ENCODE measurements at regions not wholly inside any gene's neighbourhood (a gene's known extent, or its start where the extent isn't known, plus 50 kb on each side); places are given as distances from the start of the nearest gene placed in this dataset.

DNA sequence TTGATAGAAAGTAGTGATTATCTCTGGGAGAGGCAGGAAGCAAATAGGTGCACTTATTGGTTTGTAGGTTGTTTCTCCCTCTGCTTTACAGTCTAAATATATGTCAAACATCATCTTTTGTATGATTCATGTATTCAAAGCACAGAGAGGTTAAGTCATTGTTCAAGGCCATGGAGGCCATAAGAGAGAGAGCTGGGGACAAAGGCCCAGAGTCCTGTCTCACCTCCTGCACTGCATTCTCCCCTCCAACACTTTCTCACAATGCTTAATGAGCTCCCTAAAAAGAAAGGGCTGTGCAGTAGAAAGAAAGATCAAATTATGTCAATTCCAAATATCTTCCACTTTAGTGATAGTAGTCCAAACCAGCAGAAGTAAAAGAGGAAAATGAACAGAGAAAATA, 180.4 kb upstream of the DIO3 start:
- Histone ChIP-seq H3K27ac (ENCODE audit: low read depth, low read length) (no peak overlapping the region), H3K4me3 (ENCODE audit: low read length) (no peak overlapping the region), H3K27me3 (ENCODE audit: insufficient read depth, low read length) (no peaks in the 10 kb centered on the region), H3K9me3 (ENCODE audit: insufficient read depth, low read depth, low read length) (peaks cover 15% of the 10 kb centered on the region), H3K9ac (ENCODE audit: low read depth, low read length) (no peak overlapping the region), H3K36me3 (ENCODE audit: insufficient read depth, low read length) (no peaks in the 10 kb centered on the region), H3K4me1 (ENCODE audit: insufficient read depth, low read length) (no peaks in the 10 kb centered on the region)

DNA sequence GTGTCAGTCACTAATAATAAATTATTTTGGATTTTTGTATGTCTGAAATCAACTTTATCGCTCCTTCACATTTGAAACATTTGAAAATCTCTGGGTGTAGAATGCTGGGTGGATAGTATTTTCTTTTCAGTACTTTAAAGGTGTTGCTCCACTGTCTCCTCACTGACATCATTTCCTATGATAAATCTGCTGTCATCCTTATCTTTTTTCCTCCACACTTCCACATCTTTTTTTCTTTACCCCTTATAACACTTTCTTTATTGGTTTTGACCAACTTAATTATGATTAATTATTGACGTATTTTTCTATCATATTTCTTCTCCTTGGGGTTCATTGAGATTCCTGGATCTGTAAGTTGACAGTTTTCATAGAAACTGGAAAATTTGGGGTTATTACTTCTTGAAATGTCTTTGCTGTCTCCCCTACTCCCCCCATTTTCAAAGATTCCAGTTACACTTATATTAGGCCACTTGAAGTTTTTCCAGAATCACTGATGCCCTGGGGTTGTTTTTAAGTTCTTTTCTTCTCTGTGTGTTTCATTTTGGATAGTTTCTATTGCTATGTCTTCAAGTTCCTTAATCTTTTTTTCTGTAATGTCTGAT, 177.5 kb upstream of the DIO3 start:
- Histone ChIP-seq H3K4me1 (ENCODE audit: insufficient read depth, low read length) (no peaks in the 10 kb centered on the region), H3K27me3 (ENCODE audit: insufficient read depth, low read length) (no peaks in the 10 kb centered on the region), H3K27ac (ENCODE audit: low read depth, low read length) (no peak overlapping the region), H3K9me3 (ENCODE audit: insufficient read depth, low read depth, low read length) (peaks cover 15% of the 10 kb centered on the region), H3K9ac (ENCODE audit: low read depth, low read length) (no peak overlapping the region), H3K36me3 (ENCODE audit: insufficient read depth, low read length) (no peaks in the 10 kb centered on the region), H3K4me3 (ENCODE audit: low read length) (no peak overlapping the region)
- WGBS = no CpG with 5 or more reads among the region's 2 CpGs

DNA sequence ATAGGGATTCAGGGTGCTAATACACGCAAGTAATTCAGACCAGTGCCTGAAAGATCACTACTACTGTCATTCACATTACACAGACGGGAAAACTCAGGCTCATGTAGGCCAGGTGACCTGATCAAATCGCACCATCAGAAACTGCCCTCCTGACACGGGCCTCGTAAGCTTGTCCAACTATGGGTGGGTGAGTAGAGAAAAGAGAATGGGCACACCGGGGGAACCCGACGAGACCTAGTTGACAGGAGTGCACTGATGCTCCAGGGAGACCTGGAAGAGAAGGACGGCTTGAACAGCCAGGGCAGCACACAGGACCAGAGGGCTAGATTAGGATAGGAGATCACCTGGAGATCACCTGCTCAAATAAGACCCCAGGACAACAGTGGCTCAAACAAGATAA, 166.9 kb upstream of the DIO3 start:
- Histone ChIP-seq H3K36me3 (ENCODE audit: insufficient read depth, low read length) (no peaks in the 10 kb centered on the region), H3K4me1 (ENCODE audit: insufficient read depth, low read length) (no peaks in the 10 kb centered on the region), H3K27me3 (ENCODE audit: insufficient read depth, low read length) (no peaks in the 10 kb centered on the region), H3K4me3 (ENCODE audit: low read length) (no peak overlapping the region), H3K9me3 (ENCODE audit: insufficient read depth, low read depth, low read length) (no peaks in the 10 kb centered on the region), H3K9ac (ENCODE audit: low read depth, low read length) (no peak overlapping the region), H3K27ac (ENCODE audit: low read depth, low read length) (no peak overlapping the region)
- 96% methylated on average over 9 of the region's 9 CpGs for WGBS

DNA sequence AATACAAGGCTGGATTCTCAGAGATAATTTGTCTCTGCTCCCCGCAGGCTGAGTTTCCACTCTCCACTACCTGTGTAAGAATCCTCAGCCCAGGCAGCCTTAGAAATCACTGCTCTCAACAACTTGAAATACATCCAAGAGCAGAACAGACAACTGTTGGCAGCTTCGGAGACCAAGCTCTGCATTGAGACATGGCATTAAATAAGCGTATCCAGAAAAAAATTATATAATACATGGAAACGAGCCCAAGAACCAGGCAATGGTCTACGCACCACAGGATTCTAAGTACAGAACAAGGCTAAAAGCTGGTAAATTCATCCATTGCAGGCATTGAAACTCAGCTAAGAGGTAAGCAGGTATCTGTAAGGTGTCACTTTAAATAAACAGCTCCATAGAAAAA, 165.5 kb upstream of the DIO3 start:
- Histone ChIP-seq H3K9me3 (ENCODE audit: insufficient read depth, low read depth, low read length) (no peaks in the 10 kb centered on the region), H3K36me3 (ENCODE audit: insufficient read depth, low read length) (no peaks in the 10 kb centered on the region), H3K27me3 (ENCODE audit: insufficient read depth, low read length) (no peaks in the 10 kb centered on the region), H3K27ac (ENCODE audit: low read depth, low read length) (no peak overlapping the region), H3K4me3 (ENCODE audit: low read length) (no peak overlapping the region), H3K9ac (ENCODE audit: low read depth, low read length) (no peak overlapping the region), H3K4me1 (ENCODE audit: insufficient read depth, low read length) (0 out of 2 replicates have a peak, but pooled peaks cover 4% of the 10 kb centered on the region)
- WGBS = 97% methylated on average over 5 of the region's 5 CpGs

DNA sequence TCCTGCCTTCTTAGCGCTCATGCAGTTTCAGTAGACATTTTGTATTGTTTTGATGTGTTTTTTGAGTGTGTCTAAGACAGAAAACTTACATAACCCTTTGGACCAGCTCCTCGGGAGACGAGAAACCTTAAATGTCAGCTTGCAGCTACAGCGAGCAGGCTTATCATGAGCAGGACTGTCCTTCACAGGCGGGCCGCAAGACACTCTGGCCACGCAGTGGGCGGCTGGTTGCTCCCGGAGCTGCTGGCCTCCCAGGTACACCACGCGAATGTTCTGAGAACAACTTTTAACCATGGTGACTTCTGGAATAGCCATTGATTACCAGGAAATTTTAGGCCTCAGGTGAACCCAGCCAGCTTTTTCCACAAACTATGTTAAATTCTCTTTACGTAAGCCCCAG, 164.1 kb upstream of the DIO3 start:
- Histone ChIP-seq H3K27me3 (ENCODE audit: insufficient read depth, low read length) (no peaks in the 10 kb centered on the region), H3K9ac (ENCODE audit: low read depth, low read length) (no peak overlapping the region), H3K9me3 (ENCODE audit: insufficient read depth, low read depth, low read length) (no peaks in the 10 kb centered on the region), H3K27ac (ENCODE audit: low read depth, low read length) (no peak overlapping the region), H3K4me3 (ENCODE audit: low read length) (no peak overlapping the region), H3K36me3 (ENCODE audit: insufficient read depth, low read length) (no peaks in the 10 kb centered on the region), H3K4me1 (ENCODE audit: insufficient read depth, low read length) (0 out of 2 replicates have a peak, but pooled peaks cover 7% of the 10 kb centered on the region)
- 94% methylated on average over 12 of the region's 12 CpGs for WGBS

DNA sequence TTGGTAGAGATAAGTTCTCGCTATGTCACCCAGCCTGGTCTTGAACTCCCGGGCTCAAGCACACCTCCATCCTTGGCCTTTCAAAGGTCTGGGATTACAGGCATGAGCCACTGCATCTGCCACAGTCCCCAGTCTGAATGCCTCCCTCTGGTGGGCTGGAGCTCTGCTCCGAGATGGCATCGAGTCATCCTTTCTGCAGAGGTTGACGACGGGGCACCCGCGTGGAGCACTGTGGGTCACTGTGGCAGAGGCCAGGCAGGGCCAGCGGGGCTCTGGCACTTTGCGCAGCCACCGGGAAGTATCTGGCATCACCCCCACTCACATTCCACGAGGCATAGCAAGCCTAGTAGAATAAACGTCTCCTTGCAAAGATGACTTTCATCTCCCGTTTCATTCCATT, 163.3 kb upstream of the DIO3 start:
- Histone ChIP-seq H3K27me3 (ENCODE audit: insufficient read depth, low read length) (no peaks in the 10 kb centered on the region), H3K9me3 (ENCODE audit: insufficient read depth, low read depth, low read length) (no peaks in the 10 kb centered on the region), H3K4me1 (ENCODE audit: insufficient read depth, low read length) (0 out of 2 replicates have a peak, but pooled peaks cover 7% of the 10 kb centered on the region), H3K27ac (ENCODE audit: low read depth, low read length) (no peak overlapping the region), H3K36me3 (ENCODE audit: insufficient read depth, low read length) (no peaks in the 10 kb centered on the region), H3K4me3 (ENCODE audit: low read length) (no peak overlapping the region), H3K9ac (ENCODE audit: low read depth, low read length) (no peak overlapping the region)
- 88% methylated on average over 14 of the region's 14 CpGs for WGBS

DNA sequence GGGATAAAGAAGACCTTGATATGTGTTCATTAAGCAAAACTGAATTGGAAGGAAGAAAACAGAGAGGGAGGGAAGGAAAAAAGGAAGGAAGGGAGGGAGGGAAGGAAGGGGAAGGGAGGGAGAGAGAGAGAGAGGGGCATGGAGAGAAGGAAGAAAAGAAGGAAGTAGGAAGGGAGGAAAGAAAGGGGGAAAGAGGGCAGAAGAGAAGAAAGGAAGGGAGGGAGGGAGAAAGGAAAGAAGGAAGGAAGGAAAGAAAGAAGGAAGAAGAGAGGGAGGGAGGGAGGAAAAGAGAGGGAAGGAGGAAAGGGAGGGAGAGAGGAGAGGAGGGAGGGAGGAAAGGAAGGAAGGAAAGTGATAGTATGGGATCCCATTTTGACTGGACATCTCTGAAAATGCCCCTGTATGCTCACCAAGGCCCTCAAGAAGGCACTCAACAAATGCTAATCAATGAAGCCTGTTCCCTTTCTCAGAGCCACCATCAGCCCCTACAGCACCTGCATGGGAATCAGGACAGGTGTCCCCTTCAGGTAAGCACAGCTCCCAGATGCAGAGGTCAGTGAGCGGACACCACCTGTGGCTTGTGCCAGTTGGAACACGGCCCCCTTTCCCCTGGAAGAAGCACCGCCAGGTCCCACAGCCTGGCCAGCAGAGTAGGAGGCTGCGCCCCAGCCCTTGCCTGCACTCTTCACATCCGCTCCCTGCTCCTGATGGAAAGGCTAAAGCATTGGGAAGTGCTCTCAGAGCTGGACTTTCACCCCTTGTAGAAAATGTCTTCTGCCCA, 161.4 kb upstream of the DIO3 start:
- Histone ChIP-seq H3K4me3 (ENCODE audit: low read length) (no peak overlapping the region), H3K9ac (ENCODE audit: low read depth, low read length) (no peak overlapping the region), H3K9me3 (ENCODE audit: insufficient read depth, low read depth, low read length) (no peaks in the 10 kb centered on the region), H3K27ac (ENCODE audit: low read depth, low read length) (no peak overlapping the region), H3K27me3 (ENCODE audit: insufficient read depth, low read length) (no peaks in the 10 kb centered on the region), H3K36me3 (ENCODE audit: insufficient read depth, low read length) (no peaks in the 10 kb centered on the region), H3K4me1 (ENCODE audit: insufficient read depth, low read length) (0 out of 2 replicates have a peak, but pooled peaks cover 7% of the 10 kb centered on the region)
- WGBS = 95% methylated on average over 5 of the region's 5 CpGs

DNA sequence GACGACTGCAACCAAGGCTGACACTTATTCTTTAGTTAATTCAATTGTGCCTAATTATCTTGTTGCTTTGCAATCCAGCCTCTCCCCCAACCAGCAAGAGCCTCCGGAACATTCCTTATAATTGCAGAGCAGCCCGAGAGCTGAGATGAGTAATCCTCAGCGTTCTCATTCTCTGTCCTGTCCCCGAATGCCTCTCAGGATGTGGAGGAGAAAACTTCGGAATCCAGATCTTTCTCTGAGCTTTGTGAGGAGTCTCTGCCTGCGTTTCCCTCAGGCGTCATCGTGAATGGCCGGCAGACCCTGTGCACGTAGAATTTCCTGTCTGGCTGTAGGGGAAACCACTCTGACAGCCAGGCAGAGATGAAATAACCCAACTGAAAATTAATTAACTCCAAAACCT, 160.5 kb upstream of the DIO3 start:
- Histone ChIP-seq H3K27ac (ENCODE audit: low read depth, low read length) (no peak overlapping the region), H3K4me1 (ENCODE audit: insufficient read depth, low read length) (0 out of 2 replicates have a peak, but pooled peaks cover 7% of the 10 kb centered on the region), H3K9me3 (ENCODE audit: insufficient read depth, low read depth, low read length) (no peaks in the 10 kb centered on the region), H3K9ac (ENCODE audit: low read depth, low read length) (no peak overlapping the region), H3K27me3 (ENCODE audit: insufficient read depth, low read length) (no peaks in the 10 kb centered on the region), H3K4me3 (ENCODE audit: low read length) (no peak overlapping the region), H3K36me3 (ENCODE audit: insufficient read depth, low read length) (no peaks in the 10 kb centered on the region)
- 68% methylated on average over 11 of the region's 11 CpGs for WGBS

DNA sequence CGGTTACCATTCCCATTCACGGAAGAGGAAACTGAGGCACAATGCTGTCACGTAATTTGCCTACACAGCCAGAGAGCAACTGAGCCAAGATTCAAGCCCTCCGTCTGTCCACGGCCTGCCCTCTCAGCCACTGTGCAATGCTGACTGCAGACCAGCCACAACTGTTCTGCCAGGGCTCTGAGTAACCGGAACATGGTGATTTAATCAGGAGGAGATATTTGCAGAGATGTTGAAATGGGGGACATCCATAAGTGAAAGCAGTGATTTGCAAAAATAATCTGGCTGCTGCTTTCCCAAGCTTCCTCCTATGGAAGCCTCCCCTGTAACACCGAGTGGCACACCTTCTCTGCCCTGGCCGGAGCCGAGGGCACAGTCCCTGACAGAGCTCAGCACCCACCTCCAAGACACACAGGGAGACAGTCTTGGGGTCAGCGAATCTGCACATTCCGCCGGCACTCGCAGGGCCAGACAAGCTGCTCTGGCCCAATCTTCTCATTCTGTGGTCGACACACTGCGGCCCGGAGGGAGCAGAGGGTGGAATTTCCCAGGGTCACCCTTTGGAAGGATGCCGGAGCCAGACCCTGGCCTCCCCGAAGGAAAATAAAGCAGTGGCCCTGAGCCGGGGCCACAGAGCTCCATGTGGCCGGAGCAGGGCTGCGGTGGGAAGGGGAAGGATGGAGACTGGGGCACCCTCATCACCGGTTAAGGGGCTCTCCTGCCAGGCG, 158.2 kb upstream of the DIO3 start:
- Histone ChIP-seq H3K4me3 (ENCODE audit: low read length) (no peak overlapping the region), H3K27ac (ENCODE audit: low read depth, low read length) (no peak overlapping the region), H3K36me3 (ENCODE audit: insufficient read depth, low read length) (no peaks in the 10 kb centered on the region), H3K4me1 (ENCODE audit: insufficient read depth, low read length) (0 out of 2 replicates have a peak, but pooled peaks cover 7% of the 10 kb centered on the region), H3K9me3 (ENCODE audit: insufficient read depth, low read depth, low read length) (no peaks in the 10 kb centered on the region), H3K9ac (ENCODE audit: low read depth, low read length) (no peak overlapping the region), H3K27me3 (ENCODE audit: insufficient read depth, low read length) (no peaks in the 10 kb centered on the region)
- 92% methylated on average over 23 of the region's 23 CpGs for WGBS

DNA sequence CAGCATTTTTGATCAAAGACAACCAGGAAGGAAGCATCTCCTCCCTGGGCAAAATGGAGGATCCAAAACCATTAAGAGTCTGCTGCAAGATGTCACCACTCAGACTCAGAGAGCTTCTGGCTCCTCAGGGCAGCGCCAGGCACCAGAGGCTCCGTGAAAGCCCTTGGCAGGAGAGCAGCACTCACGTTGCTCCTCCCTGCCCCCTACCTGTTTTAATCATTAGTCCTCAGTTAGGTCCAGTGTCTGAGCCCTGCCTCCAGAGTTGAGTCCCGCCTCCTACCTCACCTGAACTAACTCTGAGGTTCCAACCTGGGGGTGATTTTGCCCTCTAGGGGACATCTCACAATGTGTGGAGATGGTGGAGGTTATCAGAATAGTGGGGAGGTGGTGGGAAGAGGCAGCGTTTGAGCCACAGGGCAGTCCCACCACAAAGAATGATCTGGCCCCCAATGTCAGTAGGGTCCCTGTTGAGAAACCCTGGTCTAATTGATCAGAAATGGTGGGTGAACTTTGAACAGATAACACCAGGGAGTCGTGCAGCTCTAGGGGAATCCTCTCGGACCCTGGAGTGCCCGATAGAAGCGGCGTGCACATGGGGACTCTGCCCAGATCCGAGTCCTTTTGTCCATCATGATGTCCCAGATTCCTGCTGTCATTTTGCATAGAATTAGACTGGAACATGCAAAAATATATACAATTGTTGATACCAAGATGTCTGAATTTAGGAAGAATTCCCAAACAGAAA, 156.7 kb upstream of the DIO3 start:
- 85% methylated on average over 11 of the region's 11 CpGs for WGBS
- no peak overlapping the region for H3K4me3 ChIP-seq (ENCODE audit: low read length)
- H3K36me3 ChIP-seq (ENCODE audit: insufficient read depth, low read length) = no peaks in the 10 kb centered on the region
- H3K27me3 ChIP-seq (ENCODE audit: insufficient read depth, low read length) = no peaks in the 10 kb centered on the region
- no peak overlapping the region for H3K9ac ChIP-seq (ENCODE audit: low read depth, low read length)
- H3K4me1 ChIP-seq (ENCODE audit: insufficient read depth, low read length) = 0 out of 2 replicates have a peak, but pooled peaks cover 7% of the 10 kb centered on the region
- no peak overlapping the region for H3K27ac ChIP-seq (ENCODE audit: low read depth, low read length)
- H3K9me3 ChIP-seq (ENCODE audit: insufficient read depth, low read depth, low read length) = no peaks in the 10 kb centered on the region
